ENCODE measurements at regions not wholly inside any gene's neighbourhood (a gene's known extent, or its start where the extent isn't known, plus 50 kb on each side); places are given as distances from the start of the nearest gene placed in this dataset.

DNA sequence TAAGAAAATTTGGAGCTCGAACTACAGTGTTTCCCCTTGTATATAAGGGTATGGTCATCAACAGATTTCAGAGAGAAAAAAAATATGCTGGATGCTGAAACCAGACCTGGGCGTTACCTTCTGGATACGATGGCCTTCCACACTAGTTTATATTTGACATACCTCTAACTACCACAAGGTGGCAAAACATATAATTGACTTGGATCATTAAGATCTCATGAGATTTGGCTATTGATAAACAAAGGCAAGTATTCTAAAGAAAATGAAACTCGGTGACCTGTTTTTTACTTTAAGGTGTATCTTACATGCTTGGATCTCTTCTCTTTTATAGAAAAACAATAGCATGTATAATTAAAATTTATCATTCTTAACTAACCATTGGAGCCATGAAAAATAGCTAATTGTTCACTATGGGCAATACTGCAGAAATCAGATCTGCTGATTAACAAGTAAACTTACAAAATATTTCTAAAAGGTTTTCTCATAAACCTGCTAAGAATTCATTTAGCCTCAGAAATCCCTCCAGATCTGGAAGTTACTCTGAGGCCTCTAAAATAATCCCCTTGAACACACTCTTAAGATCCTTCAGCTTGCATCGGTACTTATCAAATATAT, 300.6 kb upstream of the KCNH8 start:
- DNase-seq (ENCODE audit: insufficient read length) = no peak
- no peak for TF ChIP-seq POLR2AphosphoS5 (IDR thresholded peaks at IDR 0.05; ENCODE audit: low read depth, low read length)
- no peak for TF ChIP-seq POLR2A (IDR thresholded peaks at IDR 0.05; ENCODE audit: low read depth, low read length)
- no peak for TF ChIP-seq TAF1 (IDR thresholded peaks at IDR 0.05; ENCODE audit: borderline replicate concordance, low read depth, low read length)
- FAIRE-seq = no peak

DNA sequence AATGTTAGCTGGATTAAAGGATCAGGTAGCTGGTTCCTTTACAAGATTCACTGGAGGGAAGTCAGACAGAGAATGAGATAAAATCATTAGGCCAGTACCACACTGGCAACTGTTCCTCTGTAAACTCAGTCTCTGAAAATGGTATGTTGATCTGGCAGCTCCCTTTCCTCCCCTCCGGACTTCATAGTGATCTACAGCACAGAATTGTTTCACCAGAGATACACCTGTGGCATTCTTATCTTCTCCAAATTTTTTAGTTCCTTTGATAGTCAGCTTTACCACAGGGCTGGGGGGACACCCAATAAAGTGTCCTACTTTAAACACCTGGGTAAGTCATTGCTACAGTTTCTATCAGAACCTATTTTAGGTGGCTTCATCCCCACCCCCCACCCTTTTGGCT, 304.3 kb upstream of the KCNH8 start:
- TF ChIP-seq TAF1 (IDR thresholded peaks at IDR 0.05; ENCODE audit: borderline replicate concordance, low read depth, low read length) = no peak
- TF ChIP-seq POLR2AphosphoS5 (IDR thresholded peaks at IDR 0.05; ENCODE audit: low read depth, low read length) = no peak
- no peak for TF ChIP-seq POLR2A (IDR thresholded peaks at IDR 0.05; ENCODE audit: low read depth, low read length)
- DNase-seq (ENCODE audit: insufficient read length) (no peak), FAIRE-seq (no peak)

DNA sequence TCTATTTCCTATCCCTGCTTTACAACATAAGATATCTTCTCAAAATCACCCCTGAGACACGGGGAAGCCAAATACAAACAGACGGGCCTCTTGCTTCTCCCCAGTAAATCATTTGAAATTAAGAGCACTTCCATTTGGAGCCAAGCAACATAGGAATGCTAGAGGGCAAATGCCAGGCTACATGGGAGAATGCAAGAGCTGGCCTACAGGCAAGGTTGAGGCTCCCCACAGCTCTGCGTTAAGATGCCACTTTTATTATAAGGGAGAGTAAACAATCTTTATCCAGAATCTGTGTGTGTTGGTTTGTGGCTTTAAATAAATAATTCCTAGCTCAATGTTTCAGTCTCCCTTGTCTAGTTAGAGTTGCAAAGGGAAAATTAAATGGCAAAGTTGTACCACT, 305.1 kb upstream of the KCNH8 start:
- no peak for TF ChIP-seq POLR2AphosphoS5 (IDR thresholded peaks at IDR 0.05; ENCODE audit: low read depth, low read length)
- TF ChIP-seq POLR2A (IDR thresholded peaks at IDR 0.05; ENCODE audit: low read depth, low read length) = no peak
- no peak for TF ChIP-seq TAF1 (IDR thresholded peaks at IDR 0.05; ENCODE audit: borderline replicate concordance, low read depth, low read length)
- FAIRE-seq (no peak), DNase-seq (ENCODE audit: insufficient read length) (no peak)

DNA sequence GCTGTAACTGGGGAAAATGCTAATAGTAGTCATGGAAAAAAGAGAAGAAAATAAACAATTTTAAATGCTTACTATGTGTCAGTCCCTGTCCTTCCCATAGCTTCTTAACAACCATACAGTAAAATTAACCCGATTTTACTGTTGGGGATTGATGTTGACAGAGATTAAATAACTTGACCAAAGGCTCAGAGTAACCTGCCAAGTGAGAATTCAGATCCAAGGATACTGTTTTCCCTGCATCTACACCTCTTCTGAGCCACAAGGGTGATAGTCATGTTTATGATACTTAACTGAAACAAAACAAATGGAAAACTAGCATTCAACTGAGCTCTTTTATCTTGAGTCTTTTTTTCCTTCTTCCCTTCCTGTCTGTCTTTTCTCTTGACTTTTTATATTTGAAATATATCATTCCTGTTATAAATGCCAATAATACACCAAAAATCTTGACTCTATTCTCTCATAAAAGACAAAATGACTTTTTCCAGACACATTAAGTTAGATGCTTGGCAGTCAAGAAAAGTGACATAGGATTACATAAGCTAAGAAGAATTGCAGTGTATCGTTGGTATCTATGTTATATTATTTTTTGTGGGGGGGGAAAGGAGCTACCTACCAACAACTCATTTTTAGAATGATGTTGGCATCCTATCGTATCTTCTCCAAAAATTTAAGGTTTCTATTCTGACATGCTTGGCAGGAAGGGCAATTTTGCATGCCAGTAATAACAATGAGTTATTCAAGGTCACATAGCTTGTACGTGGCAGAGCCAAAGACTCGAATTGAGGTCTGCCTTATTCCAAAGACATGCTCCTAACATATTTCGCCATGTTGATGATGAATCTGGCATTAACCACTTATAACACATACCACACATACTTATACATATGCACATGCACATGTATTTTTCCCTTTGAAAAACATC, 306.6 kb upstream of the KCNH8 start:
- FAIRE-seq (no peak), DNase-seq (ENCODE audit: insufficient read length) (no peak)
- no peak for TF ChIP-seq POLR2AphosphoS5 (IDR thresholded peaks at IDR 0.05; ENCODE audit: low read depth, low read length)
- TF ChIP-seq TAF1 (IDR thresholded peaks at IDR 0.05; ENCODE audit: borderline replicate concordance, low read depth, low read length) = no peak
- no peak for TF ChIP-seq POLR2A (IDR thresholded peaks at IDR 0.05; ENCODE audit: low read depth, low read length)

DNA sequence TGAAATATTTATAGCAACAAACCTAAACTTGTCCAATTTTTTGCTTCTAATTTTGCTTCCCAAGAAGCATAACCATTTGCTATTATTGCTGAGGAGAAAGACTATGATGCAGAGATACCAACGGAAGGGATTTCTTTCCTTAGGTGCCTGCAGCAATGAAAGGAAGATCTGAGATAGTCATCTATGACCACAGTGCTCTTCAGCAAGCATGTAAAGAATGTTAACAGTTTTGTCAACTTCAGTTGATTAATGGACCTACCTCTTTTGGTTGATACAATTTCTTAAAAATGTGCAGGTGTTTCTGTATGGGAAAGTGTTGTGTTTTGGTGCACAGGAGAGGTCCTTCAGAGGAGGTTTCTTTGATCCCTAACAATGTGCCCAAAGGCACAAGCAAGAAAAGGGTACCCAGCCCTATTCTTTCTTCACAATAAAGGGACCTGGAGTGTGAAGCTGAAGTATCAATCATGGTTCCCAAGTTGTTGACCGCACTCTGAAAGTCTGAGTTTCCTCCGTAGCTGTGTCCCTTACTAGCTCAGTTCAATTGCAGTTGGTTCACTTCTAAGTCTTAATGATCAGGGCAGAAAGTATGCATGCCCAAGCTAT, 307.7 kb upstream of the KCNH8 start:
- FAIRE-seq = no peak
- TF ChIP-seq POLR2A (IDR thresholded peaks at IDR 0.05; ENCODE audit: low read depth, low read length) (no peak), POLR2AphosphoS5 (IDR thresholded peaks at IDR 0.05; ENCODE audit: low read depth, low read length) (no peak), TAF1 (IDR thresholded peaks at IDR 0.05; ENCODE audit: borderline replicate concordance, low read depth, low read length) (no peak)

DNA sequence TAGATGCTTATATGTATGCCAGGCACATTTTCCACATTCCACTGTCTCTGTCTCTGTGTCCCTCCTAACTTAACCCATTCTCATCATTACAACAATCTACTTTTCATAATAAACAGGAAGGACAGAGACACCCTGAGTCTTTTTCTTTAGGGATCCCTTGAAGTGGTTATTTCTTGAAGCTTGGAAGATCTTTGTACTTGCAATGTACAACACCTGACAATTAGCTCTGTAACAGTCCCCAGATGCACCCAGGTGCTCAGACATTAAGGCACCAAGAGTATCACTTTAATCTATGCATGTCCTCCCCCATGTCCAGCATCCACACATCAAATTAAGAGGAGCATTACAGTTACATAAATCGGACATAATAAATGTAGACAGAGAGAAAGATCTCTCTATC, 309.6 kb upstream of the KCNH8 start:
- FAIRE-seq (no peak), DNase-seq (ENCODE audit: insufficient read length) (no peak)
- TF ChIP-seq POLR2A (IDR thresholded peaks at IDR 0.05; ENCODE audit: low read depth, low read length) (no peak), TAF1 (IDR thresholded peaks at IDR 0.05; ENCODE audit: borderline replicate concordance, low read depth, low read length) (no peak), POLR2AphosphoS5 (IDR thresholded peaks at IDR 0.05; ENCODE audit: low read depth, low read length) (no peak)

More for the DNA sequence above, 307.7 kb upstream of the KCNH8 start:
- no peak for DNase-seq (ENCODE audit: insufficient read length)

DNA sequence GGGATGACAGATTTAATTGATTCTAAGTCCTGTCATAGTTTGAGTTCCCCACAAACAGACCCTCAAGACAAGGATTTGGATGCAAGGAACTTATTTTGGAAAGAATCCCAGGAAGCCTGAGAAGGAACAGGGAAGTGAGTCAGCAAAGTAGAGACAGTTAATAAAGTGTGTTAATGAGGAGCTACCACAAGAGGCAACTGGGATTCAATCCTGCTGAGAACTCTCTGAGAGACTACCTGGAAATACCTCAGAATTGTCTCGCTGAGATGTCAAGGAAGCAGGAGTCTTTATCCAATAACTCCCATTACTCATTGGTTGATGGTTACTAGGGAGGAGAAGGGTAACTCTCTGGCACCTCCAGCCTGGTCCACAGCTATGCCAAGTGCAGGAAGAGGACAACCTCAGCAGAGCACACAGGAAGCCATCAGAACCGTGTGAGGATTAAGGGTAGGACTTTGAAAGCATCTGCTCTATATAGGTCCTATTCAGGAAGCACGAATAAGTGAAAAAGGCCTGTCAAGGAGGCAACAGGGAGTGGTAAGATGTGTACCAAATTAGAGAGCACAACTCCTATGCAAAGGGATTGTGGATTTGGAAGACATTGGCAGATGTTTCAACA, 311.1 kb upstream of the KCNH8 start:
- TF ChIP-seq TAF1 (IDR thresholded peaks at IDR 0.05; ENCODE audit: borderline replicate concordance, low read depth, low read length) (no peak), POLR2AphosphoS5 (IDR thresholded peaks at IDR 0.05; ENCODE audit: low read depth, low read length) (no peak), POLR2A (IDR thresholded peaks at IDR 0.05; ENCODE audit: low read depth, low read length) (no peak)
- no peak for FAIRE-seq
- DNase-seq (ENCODE audit: insufficient read length) = no peak

DNA sequence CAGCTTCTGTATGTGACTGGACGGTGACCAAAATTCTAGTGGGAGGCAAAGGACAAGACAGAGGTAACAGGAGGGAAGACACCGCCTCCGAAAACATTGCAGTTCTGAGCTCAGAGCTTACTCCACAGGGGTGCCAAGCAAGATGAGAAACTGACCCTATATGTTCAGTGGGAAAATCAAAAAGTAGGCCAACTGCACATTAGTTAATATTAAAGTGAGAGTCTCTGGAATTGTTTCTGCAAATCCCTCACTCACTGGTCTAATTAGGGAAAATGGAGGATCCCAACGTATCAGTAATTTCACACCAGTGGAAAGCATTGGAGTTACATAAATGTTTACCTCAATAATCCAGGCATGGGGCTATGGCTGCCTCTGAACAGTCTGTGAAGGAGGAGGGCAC, 313.3 kb upstream of the KCNH8 start:
- FAIRE-seq (no peak), DNase-seq (ENCODE audit: insufficient read length) (no peak)
- TF ChIP-seq POLR2A (IDR thresholded peaks at IDR 0.05; ENCODE audit: low read depth, low read length) = no peak
- TF ChIP-seq TAF1 (IDR thresholded peaks at IDR 0.05; ENCODE audit: borderline replicate concordance, low read depth, low read length) = no peak
- no peak for TF ChIP-seq POLR2AphosphoS5 (IDR thresholded peaks at IDR 0.05; ENCODE audit: low read depth, low read length)

DNA sequence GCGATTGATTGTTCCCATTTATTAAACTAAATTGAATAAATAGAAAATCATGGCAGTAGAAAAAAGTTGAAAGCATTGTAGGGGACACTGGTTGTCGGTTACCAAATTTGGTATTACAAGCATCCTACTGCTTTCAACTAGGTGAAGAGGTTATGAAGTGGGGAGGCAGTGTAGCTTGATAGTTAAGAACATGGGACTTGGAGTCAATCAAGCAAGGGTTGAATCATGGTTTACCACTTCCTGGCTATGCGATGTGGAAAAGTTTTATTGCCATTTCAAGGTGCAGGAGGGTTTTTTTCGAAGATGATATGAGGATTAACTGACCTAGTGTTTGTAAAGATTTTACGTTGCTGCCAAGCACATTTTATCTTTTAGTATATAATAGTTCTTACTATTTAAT, 318.2 kb upstream of the KCNH8 start:
- no peak for FAIRE-seq
- DNase-seq (ENCODE audit: insufficient read length) = no peak
- TF ChIP-seq TAF1 (IDR thresholded peaks at IDR 0.05; ENCODE audit: borderline replicate concordance, low read depth, low read length) (no peak), POLR2AphosphoS5 (IDR thresholded peaks at IDR 0.05; ENCODE audit: low read depth, low read length) (no peak), POLR2A (IDR thresholded peaks at IDR 0.05; ENCODE audit: low read depth, low read length) (no peak)

DNA sequence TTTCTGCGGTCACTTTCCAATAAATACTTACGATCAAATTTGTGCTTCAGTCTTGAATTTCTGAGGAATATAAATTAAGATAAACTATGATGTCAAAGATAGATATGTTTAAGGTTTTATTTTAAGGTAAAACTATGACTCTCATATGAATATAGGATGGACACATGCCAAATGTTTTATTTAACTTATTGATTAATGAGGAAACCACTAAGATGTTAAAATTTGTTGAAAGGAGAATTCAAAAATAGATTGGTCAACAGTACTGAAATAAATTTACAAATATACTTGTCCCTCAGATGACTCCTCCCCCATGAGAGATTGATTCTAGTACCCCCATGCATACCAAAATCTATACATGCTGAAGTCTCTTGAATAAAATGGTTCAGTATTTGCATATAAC, 319.7 kb upstream of the KCNH8 start:
- TF ChIP-seq POLR2A (IDR thresholded peaks at IDR 0.05; ENCODE audit: low read depth, low read length) (no peak), TAF1 (IDR thresholded peaks at IDR 0.05; ENCODE audit: borderline replicate concordance, low read depth, low read length) (no peak)
- DNase-seq (ENCODE audit: insufficient read length) (no peak), FAIRE-seq (no peak)

DNA sequence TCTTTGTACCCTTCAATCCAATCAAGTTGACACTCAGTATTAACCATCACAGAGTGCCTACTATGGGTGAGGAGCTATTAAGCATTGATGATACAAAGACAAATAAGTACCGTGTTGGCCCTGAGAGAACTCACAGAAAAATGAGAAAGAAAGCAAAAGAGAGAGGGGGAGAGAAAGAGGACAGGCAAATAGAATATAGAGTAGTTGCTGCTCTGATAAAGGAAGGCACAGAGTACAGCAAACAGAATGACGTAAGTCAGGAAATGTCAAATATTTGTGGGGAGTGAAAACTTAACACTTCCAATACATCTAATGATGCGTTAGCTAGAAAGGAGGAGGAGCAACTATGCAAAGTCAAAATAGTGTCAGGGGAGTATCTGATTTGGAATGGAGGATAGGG, 320.6 kb upstream of the KCNH8 start:
- DNase-seq (ENCODE audit: insufficient read length) = no peak
- FAIRE-seq = no peak
- no peak for TF ChIP-seq TAF1 (IDR thresholded peaks at IDR 0.05; ENCODE audit: borderline replicate concordance, low read depth, low read length)
- TF ChIP-seq POLR2AphosphoS5 (IDR thresholded peaks at IDR 0.05; ENCODE audit: low read depth, low read length) = no peak
- TF ChIP-seq POLR2A (IDR thresholded peaks at IDR 0.05; ENCODE audit: low read depth, low read length) = no peak

Data from GM12892 (cell line).